ENCODE measurements at regions not wholly inside any gene's neighbourhood (a gene's known extent, or its start where the extent isn't known, plus 50 kb on each side); places are given as distances from the start of the nearest gene placed in this dataset.
A peak's percentile ranks its signal among the peaks of the same experiment; 100 is the strongest.
"Not testable (repeated sequence)": the region's sequence is repeated elsewhere in the genome, so short reads cannot be mapped to it uniquely, and the experiment has no call there.

GRCh38 chr1:222470252-222470805 is 77.6 kb downstream of the HHIPL2 start:
- H3K4me3 Mint-ChIP-seq (ENCODE audit: low read depth); DNase-seq (ENCODE audit: low spot score, unreplicated experiment); H3K9me3 Mint-ChIP-seq (ENCODE audit: low read depth); H3K27ac Mint-ChIP-seq; H3K36me3 Mint-ChIP-seq (ENCODE audit: insufficient read depth); H3K4me1 Mint-ChIP-seq (ENCODE audit: low read depth): not testable (repeated sequence)
- H3K27me3 Mint-ChIP-seq, result peaks cover 10% of the 10 kb centered on the region

- Mint-ChIP-seq H3K27me3 (peaks cover 25% of the 10 kb centered on the region), H3K4me1 (ENCODE audit: low read depth) (peaks cover 4% of the 10 kb centered on the region), H3K36me3 (ENCODE audit: insufficient read depth) (no peaks in the 10 kb centered on the region), H3K9me3 (ENCODE audit: low read depth) (no peaks in the 10 kb centered on the region), H3K27ac (no peak overlapping the region), H3K4me3 (ENCODE audit: low read depth) (no peak overlapping the region)
- no peak for DNase-seq (ENCODE audit: low spot score, unreplicated experiment)
- no peak for TF ChIP-seq CTCF (IDR thresholded peaks at IDR 0.05; ENCODE audit: unreplicated experiment)
Observed at GRCh38 chr1:222466150-222466865, 81.6 kb downstream of the HHIPL2 start.

GRCh38 chr1:222465211-222466041 is 82.5 kb downstream of the HHIPL2 start:
- Mint-ChIP-seq H3K4me1 (ENCODE audit: low read depth) (peaks cover 4% of the 10 kb centered on the region), H3K4me3 (ENCODE audit: low read depth) (peak overlapping the region; percentile 73), H3K9me3 (ENCODE audit: low read depth) (no peaks in the 10 kb centered on the region), H3K27me3 (peaks cover 25% of the 10 kb centered on the region), H3K27ac (peak overlapping the region; percentile 95), H3K36me3 (ENCODE audit: insufficient read depth) (no peaks in the 10 kb centered on the region)
- TF ChIP-seq CTCF (IDR thresholded peaks at IDR 0.05; ENCODE audit: unreplicated experiment), result peak; percentile 99
- DNase-seq (ENCODE audit: low spot score, unreplicated experiment), result peak; percentile 86

- Mint-ChIP-seq H3K36me3 (ENCODE audit: insufficient read depth) (no peaks in the 10 kb centered on the region), H3K27ac (peak overlapping the region; percentile 90), H3K4me3 (ENCODE audit: low read depth) (peak overlapping the region; percentile 73), H3K27me3 (peaks cover 25% of the 10 kb centered on the region), H3K9me3 (ENCODE audit: low read depth) (no peaks in the 10 kb centered on the region), H3K4me1 (ENCODE audit: low read depth) (peaks cover 4% of the 10 kb centered on the region)
- no peak for DNase-seq (ENCODE audit: low spot score, unreplicated experiment)
- no peak for TF ChIP-seq CTCF (IDR thresholded peaks at IDR 0.05; ENCODE audit: unreplicated experiment)
Observed at GRCh38 chr1:222464841-222465210, 83.1 kb downstream of the HHIPL2 start.

GRCh38 chr1:222463059-222463730 is 84.7 kb downstream of the HHIPL2 start:
- no peak for DNase-seq (ENCODE audit: low spot score, unreplicated experiment)
- Mint-ChIP-seq H3K9me3 (ENCODE audit: low read depth) (no peaks in the 10 kb centered on the region), H3K4me3 (ENCODE audit: low read depth) (no peak overlapping the region), H3K4me1 (ENCODE audit: low read depth) (peaks cover 4% of the 10 kb centered on the region), H3K27me3 (peaks cover 25% of the 10 kb centered on the region), H3K27ac (no peak overlapping the region), H3K36me3 (ENCODE audit: insufficient read depth) (no peaks in the 10 kb centered on the region)
- no peak for TF ChIP-seq CTCF (IDR thresholded peaks at IDR 0.05; ENCODE audit: unreplicated experiment)
